HG03103 (cell line): ENCODE measurements at regions not wholly inside any gene's neighbourhood (a gene's known extent, or its start where the extent isn't known, plus 50 kb on each side); places are given as distances from the start of the nearest gene placed in this dataset.

Source experiments
- ATAC-seq: cut with Tn5 transposase; IDR thresholded peaks from one replicate; pipeline ENCODE4 v1.9.1; 2021; ENCODE audit warnings: low read depth; ENCODE audit not compliant: unreplicated experiment

DNA sequence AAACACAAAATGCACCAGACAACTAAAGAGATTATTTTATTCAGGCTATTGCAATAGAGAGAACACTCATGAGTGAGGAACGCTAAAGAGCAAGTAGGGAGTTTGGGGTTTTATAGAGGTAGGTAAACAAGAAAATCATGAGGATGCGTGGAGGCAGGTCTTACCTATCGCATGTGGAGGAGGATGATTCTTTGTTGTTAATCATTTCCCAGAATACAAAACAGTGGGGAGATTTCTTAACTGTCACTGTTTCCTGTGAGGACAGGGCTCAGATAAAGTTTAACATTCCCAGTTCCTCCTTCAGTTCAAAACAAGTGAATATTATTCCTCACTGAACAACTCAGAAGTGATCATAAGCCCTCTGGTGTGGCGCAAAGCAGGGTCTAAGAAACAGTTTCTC lies 156.1 kb upstream of the MGAT5 start:
- ATAC-seq: no peak

DNA sequence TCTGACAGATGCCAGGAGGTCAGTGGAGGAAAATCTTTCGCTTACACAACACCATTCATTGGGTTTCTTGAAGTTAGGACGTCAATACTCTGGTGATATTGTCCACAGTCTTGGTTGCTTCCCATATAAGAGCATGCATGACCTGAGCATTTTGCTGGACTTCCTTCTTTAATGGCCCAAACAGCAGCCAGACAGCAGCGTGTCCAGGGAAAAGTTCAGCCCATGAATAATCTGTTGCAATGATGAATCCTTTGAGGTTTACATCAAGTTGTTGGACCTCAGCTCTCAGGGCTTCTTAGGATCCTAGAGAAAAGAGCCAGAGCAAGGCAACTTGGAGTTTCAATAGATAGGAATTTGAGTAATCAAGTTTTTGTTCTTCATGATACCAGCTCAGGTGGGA lies 155.6 kb upstream of the MGAT5 start:
- ATAC-seq: no peak

DNA sequence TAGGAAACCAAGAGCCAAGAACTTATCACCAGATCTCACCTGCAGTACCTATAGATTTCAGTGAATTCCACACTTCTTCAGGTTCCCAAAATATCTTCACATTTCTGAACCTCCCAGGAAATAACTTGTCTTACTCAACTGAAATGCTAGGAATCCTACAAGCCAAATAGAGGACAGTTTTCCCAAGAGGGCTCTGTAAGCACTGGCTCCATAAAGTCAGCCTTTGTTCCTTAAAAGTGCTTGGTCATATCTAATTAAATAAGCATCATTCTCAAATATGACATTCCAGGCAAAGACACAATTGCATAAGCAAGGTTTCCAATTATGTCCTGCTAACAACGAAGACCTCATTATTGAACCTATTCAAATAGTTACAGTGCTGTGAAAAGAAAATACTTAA lies 154.6 kb upstream of the MGAT5 start:
- no peak for ATAC-seq

DNA sequence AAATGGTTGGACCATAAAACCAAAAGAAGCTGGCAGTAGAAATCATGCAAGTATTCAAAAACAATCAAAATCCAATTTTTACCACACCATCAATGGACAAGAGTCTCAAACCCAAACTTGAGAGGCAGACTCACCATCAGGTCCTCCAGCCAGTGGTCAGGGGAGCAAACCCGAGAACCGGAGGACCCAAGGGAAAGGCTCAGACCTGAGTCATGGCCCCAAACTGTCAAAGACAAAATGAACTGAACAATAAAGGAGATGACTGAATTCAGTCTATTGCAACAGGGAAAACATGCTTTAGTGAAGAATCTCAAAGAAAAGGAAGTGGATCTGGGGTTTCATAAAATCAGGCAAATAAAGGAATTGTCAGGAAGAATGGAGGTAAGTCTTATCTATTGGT lies 150.7 kb upstream of the MGAT5 start:
- ATAC-seq: no peak

DNA sequence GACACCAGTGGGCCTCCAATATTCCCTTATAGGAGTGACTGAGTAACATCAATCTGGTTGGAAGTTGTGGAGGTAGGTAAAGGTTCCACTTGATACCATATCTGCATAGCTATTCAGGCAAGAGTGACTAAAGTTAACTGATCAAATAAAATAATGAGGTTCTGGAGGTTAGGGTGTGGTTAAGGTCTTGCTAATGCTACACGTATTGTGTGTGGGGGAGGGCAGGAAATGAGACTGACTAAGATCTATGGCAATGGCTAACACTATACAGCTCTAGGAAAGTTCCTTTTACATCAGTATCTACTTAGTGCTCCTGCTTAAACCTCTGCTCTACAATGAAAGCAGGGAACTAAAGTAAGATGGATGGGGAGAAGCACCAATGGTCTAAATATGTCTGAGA lies 149.1 kb upstream of the MGAT5 start:
- no peak for ATAC-seq

DNA sequence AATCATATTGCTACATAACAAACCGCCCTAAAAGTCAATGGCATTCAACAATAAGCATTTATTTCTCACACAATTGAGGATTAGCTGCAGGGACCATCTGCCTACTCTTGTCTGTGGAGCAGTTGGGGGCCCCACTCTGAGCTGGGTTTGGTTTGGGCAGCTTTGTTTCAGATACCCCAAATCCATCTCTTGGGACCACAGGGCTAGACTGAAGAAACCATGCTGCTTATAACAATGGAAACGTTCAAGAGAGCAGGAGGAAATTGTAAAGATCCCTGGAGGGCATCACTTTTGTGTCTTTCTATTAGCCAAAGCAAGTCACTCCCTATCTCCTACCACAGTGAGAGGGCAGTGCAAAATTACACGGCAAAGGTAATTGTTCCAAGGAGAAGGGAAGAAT lies 146.5 kb upstream of the MGAT5 start:
- no peak for ATAC-seq

DNA sequence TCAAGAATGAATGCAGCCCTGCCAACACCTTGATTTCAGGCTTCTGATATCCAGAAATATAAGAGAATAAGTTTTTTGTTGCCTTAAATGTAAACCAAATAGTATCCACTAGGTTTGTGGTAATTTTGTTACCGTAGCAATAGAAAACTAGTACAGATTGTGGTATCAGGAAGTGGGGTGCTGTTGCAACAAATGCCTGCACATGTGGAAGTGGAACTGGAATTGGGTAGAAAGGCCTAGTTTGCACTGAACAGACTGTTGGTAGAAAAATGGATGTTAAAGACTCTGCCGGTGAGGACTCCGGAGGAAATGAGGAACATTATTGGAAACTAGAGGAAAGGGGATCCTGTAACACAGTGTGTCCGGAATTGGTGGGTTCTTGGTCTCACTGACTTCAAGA lies 145.8 kb upstream of the MGAT5 start:
- ATAC-seq: no peak

DNA sequence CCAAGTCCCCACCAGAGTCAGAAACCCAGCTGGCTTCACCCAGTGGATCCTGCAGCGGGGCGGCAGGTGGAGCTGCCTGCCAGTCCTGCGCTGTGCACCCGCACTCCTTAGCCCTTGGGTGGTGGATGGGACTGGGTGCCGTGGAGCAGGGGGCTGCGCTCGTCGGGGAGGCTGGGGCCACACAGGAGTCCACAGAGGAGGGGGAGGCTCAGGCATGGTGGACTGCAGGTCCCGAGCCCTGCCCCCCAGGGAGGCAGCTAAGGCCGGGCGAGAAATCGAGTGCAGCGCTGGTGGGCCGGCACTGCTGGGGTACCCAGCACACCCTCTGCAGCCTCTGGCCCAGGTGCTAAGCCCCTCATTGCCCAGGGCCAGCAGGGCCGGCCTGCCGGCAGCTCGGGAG lies 144.6 kb upstream of the MGAT5 start:
- no peak for ATAC-seq

DNA sequence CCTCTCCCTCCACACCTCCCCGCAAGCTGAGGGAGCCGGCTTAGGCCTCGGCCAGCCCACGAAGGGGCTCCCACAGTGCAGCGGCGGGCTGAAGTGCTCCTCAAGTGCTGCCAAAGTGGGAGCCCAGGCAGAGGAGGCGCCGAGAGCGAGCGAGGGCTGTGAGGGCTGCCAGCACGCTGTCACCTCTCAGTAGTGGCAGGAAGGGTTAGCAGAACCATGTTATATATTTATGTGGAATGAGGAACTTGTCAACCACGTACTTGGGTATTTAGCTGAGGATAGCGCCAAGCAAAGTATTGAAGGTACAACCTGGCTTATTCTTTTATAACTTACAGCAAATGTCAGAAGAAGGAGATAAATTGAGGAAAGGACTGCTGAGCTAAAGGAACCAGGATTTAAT lies 144.1 kb upstream of the MGAT5 start:
- ATAC-seq: no peak

DNA sequence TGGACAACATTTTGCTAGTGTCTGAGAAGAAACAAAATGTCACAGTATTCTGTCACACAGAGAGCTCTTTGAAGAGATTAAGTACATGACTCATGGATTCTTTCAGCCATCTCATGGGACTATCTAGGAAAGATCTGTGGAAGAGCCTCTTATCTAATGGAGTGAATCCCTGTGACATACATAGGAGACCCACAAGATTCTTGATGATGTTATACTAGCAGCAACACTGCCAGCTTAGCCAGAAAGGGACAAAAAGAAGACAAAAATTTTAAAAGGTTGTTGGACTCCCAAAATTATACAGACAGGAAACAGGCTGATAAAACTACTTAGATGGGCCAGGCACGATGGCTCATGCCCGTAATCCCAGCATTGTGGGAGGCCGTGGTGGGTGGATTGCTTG lies 143.3 kb upstream of the MGAT5 start:
- no peak for ATAC-seq

DNA sequence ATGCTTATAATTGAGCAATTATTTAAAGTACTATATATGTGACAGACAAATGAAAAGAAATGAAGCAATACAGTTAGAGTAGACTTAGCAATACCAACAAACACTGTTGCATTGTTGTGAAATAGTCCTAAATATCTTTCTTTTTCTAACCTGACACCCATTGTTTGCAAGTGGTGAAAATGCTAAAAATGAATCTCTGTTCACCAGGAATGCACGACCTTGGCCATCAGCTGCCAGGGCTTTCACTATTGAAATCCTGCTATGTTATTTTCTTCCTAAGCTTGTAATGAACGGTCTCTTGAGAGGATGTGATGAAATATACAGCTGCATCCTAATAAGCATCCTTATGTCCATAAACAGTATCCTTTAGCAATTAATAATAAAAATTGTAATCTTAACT lies 136.2 kb upstream of the MGAT5 start:
- ATAC-seq: no peak

DNA sequence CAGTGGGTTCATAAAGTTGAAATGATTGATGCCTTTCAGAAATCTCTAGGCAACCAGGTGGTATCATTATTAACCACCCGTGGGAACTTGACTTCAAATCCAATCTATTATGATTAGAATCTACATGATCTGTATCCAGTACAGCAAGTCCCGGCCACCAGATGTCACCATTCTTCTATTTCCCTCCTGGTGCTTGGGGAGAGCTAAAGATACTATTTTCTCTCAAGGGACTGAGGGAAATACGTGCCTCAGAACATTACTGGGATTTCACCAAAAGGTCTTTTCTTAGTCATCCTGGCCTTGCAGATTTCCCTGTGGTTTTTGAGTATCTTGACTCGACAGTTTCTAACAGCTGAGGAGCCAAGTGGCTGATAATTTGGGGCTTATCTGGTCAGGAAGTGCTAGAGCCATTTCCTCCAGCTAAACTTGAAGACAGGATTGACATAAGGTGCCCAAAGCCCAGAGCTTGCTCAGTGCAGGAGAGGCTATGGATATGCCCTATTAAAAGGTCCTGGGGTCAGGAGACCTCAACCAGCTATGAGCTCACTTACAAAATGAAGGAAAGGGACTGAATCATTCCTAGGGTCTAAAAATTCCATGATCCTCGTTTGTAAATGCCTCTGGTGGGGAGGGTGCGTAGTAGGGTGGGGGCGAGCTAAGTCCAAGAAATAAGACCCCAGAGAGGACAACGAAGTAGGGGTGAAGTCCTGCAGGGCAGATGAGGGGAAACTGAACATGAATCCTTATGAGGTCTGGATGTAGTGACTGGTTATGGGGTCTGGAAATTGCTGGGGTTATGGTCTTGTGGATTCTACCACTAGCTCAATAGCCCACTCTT lies 135.4 kb upstream of the MGAT5 start:
- ATAC-seq: peak; percentile 47

DNA sequence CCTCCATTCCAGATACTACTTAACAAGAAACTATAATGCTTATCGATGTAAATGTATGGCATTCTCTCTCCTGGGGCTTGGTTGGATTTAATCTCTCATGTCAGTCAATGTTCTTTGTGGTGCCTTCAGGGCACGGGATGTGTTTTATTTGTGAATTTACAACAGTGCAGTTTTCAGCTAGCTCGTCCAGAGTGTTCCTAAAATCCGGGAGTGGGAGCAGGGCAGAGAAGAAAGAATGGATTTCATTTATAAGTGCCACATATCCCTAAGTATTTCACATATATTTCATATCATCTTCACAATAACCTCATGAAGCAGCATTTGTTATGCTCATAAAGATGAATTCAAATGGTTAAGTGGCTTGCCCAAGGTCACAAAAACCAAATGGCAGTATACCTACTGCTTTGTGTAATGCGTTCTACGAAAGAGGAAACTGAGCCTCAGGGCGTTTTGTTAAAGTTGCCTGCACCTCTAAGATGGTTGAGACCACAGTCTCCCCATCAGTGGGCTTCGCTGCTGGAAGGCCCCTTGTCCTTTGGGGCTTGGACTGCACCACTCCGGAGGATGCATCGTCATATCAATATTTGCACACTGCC lies 134.7 kb upstream of the MGAT5 start:
- peak; percentile 7 for ATAC-seq

DNA sequence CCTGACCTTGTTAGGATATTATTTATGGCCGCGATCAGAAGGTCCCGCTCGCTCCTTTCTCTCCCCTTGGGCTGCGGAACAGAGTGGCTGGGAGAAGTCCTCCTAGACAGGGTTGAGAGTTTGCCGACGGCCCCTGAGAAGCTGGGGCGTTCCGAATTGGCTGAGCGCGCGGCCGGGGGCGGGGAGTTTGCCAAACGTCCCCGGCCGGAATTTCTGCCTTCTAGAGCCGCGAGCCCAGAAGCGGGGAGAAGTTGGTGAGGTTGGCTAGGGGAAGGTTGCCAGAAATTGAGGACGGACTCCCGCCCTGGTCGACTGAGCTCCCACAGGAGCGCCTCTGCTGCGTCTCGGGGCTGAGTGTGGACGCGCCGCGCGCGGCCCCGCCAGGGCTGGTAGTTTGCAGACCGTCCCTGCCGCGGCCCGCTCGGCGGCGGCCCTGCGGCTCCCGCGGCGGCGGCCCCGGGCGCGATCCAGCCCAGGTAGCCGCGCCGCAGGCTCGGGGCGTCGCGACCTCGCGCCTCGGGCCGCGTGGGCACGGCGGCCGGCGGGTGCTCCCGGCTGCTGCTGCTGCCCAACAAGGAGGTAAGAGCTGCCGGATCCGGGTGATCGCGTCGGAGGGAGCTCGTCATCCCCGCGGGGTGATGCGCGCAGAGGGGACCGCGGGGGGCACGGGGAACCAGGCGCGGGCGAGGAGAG lies 134.0 kb upstream of the MGAT5 start:
- ATAC-seq: peak; percentile 52

DNA sequence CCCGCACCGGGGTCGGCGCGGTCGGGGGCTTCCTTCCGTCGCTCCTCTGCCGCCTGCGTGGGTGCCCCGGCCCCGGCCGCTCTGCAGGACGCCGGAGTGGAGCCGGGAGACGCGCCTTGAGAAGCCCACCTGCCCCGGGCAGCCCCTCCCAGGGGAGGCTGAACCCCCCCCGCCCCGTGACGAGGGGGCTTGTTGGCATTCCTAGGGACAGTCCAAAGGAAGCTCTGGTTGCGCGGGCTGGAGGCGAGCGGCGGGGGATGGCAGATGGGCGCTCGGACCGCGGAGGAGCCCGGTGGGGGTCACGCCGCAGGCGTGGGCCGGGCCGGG lies 133.5 kb upstream of the MGAT5 start:
- ATAC-seq: no peak

DNA sequence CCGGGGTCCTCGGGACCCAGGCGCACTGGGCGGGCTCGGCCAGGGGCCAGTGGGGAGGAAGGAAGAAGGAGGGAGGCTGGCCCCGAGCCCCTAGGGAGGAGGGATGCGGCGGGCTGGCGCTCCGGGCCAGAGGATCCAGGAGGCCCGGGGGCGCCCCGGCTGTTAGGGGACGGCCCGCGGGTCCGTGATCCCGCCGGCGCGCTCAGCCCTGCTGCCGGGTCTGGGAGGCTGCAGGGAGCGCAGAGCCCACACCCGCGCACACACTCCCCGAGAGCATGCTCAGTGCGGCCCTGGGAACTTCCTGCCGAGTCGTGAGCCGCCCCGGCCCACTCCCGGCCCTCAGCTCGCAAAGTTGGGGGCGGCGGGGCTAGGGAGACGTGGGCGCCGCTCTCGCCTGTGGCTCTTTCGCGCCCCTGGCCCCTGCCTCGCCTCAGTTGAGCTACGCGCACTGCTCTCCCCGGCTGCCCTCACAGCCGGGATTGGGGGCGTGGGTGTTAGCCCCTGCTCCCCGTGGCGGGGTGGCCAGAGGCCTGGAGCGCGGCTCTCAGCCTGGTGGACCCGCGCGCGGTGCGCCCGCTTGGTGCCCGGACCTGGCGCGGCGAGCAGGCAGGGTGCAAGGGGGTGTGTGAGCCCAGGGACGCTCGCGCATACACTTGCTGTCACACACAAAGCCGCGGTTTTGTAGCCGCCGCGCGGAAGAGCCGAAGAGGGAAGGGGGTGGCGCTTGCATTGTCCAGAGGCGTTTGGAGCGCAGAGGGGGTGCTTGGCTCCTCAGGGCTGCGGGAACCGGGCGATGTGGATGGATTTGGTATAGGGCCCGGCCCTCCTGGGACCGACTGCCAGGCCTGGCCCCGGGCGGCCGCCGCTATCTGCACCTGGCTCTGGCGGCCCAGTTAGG lies 132.9 kb upstream of the MGAT5 start:
- ATAC-seq: peak; percentile 38

DNA sequence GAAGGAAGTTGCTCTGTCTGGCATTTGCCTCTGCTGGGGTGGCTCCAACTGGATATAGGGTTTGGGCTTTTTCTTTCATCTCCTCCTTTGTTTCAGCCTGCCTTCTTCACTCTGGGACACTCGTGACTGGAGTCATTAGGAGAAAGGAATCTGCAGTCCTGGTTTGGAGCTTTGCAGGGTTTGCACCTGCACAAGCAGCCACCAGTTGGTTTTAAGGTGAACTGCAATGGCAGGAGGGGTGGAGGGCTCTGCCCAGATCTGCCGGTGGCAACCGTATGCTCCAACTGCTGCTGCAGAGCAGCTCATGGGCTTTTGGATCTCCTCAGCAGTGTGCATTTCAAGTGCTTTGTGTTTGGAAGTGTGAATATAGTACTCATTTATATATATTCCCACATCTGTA lies 131.3 kb upstream of the MGAT5 start:
- ATAC-seq: no peak

DNA sequence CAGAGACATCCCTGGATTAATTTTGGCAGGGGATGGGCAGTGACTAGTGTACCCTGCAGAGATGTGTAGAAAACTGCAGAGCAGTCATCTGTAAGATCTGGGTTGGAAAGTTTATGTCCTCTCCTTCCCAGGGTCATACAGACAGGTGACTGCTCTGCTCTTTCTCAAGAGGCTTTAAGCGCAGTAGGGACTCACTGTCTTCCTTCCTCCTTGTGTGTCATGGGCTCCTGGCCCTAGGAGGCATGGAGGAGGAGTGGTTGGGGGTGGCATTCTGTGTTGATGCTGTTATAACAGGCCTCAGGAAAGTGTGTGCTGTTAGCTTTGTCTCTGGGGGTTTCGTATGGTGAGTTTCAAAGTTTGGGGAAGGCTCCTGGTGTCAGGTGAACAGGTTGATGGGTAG lies 130.5 kb upstream of the MGAT5 start:
- ATAC-seq: no peak

DNA sequence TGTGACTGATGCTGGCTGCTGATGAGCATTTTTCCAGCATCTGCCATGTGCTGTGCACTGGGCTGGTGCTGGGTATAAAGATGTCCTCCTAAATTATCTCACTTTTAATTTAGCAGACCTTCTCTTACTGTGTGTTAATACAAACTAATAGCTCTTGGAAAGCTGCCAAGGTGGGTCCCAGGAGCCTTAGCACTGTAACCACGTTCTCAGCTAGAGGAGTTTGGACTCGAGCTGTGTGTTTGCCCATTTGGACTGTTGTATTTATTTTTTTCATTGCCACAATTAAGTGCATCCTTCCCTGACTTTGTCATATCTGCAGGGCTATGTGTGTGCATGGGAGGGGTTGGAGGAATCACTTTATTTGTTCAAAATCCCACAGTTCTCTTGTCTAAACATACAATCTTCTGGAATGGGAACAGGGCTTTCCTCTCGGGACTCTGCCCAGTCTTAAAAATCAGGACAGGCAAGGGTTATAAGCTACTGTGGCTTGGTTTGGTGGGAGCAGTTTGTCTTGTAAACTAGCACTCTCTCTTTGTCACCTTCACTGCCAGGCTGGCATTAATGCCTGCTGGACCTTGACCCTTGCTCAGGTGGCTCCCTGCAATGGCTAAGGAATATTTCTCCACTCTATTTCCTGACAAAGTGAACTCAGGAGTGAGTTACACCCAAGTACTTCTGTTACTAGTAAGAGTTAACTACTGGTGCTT lies 129.7 kb upstream of the MGAT5 start:
- no peak for ATAC-seq

DNA sequence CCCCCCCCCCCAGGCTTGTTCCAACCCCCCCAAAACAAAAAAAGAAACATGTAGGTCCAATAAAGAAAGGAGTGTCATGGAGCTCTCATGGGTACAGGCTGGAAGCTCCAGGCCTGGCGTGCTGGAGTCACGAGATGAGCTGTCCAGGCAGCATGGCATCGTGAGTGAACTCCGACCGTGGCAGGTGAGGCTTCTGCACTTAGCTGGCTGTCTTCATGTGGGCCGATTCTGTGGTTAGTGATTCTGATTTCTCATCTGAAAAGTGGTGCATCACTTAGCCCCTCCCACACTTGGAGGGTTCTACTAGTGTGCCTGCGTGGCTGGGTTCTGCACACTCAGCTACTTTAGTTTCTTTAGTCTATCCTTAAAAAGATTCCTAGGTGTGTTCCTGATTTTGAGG lies 126.4 kb upstream of the MGAT5 start:
- peak; percentile 43 for ATAC-seq
